ENCODE measurements at regions not wholly inside any gene's neighbourhood (a gene's known extent, or its start where the extent isn't known, plus 50 kb on each side); places are given as distances from the start of the nearest gene placed in this dataset.

- POLR2A ChIA-PET, result no interaction called here
- TF ChIP-seq ZNF692 (tag by site-specific recombination; IDR thresholded peaks at IDR 0.05) (no peak), GLI4 (tag by site-specific recombination; IDR thresholded peaks at IDR 0.05) (no peak), ZNF112 (tag by site-specific recombination; IDR thresholded peaks at IDR 0.05) (no peak), MEIS1 (CRISPR knock-in tag; IDR thresholded peaks at IDR 0.05; ENCODE audit: borderline replicate concordance) (no peak), SCRT1 (tag by site-specific recombination; IDR thresholded peaks at IDR 0.05; ENCODE audit: borderline replicate concordance) (no peak), ZFHX2 (tag by site-specific recombination; conservative IDR thresholded peaks at IDR 0.05) (no peak), ZNF211 (tag by site-specific recombination; IDR thresholded peaks at IDR 0.05; ENCODE audit: low read depth) (no peak), SP2 (tag by site-specific recombination; IDR thresholded peaks at IDR 0.05) (no peak), ZNF132 (tag by site-specific recombination; IDR thresholded peaks at IDR 0.05; ENCODE audit: borderline replicate concordance) (no peak), KLF10 (tag by site-specific recombination; IDR thresholded peaks at IDR 0.05) (no peak)
- TF ChIP-seq, protein P1, sequence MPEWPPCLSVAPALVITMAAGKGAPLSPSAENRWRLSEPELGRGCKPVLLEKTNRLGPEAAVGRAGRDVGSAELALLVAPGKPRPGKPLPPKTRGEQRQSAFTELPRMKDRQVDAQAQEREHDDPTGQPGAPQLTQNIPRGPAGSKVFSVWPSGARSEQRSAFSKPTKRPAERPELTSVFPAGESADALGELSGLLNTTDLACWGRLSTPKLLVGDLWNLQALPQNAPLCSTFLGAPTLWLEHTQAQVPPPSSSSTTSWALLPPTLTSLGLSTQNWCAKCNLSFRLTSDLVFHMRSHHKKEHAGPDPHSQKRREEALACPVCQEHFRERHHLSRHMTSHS (tag by site-specific recombination; IDR thresholded peaks at IDR 0.05), result no peak
- TF ChIP-seq, protein P2, sequence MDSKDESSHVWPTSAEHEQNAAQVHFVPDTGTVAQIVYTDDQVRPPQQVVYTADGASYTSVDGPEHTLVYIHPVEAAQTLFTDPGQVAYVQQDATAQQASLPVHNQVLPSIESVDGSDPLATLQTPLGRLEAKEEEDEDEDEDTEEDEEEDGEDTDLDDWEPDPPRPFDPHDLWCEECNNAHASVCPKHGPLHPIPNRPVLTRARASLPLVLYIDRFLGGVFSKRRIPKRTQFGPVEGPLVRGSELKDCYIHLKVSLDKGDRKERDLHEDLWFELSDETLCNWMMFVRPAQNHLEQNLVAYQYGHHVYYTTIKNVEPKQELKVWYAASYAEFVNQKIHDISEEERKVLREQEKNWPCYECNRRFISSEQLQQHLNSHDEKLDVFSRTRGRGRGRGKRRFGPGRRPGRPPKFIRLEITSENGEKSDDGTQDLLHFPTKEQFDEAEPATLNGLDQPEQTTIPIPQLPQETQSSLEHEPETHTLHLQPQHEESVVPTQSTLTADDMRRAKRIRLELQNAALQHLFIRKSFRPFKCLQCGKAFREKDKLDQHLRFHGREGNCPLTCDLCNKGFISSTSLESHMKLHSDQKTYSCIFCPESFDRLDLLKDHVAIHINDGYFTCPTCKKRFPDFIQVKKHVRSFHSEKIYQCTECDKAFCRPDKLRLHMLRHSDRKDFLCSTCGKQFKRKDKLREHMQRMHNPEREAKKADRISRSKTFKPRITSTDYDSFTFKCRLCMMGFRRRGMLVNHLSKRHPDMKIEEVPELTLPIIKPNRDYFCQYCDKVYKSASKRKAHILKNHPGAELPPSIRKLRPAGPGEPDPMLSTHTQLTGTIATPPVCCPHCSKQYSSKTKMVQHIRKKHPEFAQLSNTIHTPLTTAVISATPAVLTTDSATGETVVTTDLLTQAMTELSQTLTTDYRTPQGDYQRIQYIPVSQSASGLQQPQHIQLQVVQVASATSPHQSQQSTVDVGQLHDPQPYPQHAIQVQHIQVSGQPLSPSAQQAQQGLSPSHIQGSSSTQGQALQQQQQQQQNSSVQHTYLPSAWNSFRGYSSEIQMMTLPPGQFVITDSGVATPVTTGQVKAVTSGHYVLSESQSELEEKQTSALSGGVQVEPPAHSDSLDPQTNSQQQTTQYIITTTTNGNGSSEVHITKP (tag by site-specific recombination; IDR thresholded peaks at IDR 0.05), result no peak
- TF ChIP-seq, protein P3, sequence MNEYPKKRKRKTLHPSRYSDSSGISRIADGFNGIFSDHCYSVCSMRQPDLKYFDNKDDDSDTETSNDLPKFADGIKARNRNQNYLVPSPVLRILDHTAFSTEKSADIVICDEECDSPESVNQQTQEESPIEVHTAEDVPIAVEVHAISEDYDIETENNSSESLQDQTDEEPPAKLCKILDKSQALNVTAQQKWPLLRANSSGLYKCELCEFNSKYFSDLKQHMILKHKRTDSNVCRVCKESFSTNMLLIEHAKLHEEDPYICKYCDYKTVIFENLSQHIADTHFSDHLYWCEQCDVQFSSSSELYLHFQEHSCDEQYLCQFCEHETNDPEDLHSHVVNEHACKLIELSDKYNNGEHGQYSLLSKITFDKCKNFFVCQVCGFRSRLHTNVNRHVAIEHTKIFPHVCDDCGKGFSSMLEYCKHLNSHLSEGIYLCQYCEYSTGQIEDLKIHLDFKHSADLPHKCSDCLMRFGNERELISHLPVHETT (tag by site-specific recombination; IDR thresholded peaks at IDR 0.05), result no peak
- TF ChIP-seq, protein P4, sequence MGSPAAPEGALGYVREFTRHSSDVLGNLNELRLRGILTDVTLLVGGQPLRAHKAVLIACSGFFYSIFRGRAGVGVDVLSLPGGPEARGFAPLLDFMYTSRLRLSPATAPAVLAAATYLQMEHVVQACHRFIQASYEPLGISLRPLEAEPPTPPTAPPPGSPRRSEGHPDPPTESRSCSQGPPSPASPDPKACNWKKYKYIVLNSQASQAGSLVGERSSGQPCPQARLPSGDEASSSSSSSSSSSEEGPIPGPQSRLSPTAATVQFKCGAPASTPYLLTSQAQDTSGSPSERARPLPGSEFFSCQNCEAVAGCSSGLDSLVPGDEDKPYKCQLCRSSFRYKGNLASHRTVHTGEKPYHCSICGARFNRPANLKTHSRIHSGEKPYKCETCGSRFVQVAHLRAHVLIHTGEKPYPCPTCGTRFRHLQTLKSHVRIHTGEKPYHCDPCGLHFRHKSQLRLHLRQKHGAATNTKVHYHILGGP (tag by site-specific recombination; IDR thresholded peaks at IDR 0.05), result no peak
- TF ChIP-seq, protein P5, sequence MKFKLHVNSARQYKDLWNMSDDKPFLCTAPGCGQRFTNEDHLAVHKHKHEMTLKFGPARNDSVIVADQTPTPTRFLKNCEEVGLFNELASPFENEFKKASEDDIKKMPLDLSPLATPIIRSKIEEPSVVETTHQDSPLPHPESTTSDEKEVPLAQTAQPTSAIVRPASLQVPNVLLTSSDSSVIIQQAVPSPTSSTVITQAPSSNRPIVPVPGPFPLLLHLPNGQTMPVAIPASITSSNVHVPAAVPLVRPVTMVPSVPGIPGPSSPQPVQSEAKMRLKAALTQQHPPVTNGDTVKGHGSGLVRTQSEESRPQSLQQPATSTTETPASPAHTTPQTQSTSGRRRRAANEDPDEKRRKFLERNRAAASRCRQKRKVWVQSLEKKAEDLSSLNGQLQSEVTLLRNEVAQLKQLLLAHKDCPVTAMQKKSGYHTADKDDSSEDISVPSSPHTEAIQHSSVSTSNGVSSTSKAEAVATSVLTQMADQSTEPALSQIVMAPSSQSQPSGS (tag by site-specific recombination; IDR thresholded peaks at IDR 0.05; ENCODE audit: low read depth), result no peak
Measured at GRCh38 chr11:107076832-107077231, 58.6 kb upstream of the GUCY1A2 start.

DNA sequence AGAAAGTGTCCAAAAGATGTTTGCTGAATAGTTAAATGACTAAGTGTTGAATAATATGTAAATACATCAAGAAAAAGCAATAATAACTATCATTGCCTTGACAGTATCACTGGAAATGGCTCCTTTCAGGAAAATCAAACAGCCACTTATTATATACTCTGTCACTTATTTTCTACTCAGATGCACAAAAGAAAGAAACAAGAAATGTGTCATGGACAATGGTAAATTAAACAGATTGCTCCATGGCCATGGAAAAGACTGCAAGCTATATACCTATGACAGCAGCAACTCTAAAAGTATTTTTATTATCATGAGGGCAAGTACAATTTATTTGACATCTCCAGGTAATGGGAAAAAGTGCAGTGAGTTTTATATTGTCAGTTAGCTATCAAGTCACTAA lies 52.9 kb upstream of the GUCY1A2 start:
- Histone ChIP-seq H3K27ac (ENCODE audit: extremely low read depth, low read depth, low read length) (no peak overlapping the region), H3K36me3 (ENCODE audit: control insufficient read depth in 2 of 2, insufficient read depth in 1 of 2, low read length in 2 of 2) (no peaks in the 10 kb centered on the region), H3K9me3 (ENCODE audit: control insufficient read depth, insufficient read depth, low read depth, low read length) (no peaks in the 10 kb centered on the region), H3K4me1 (ENCODE audit: control insufficient read depth, insufficient read depth, low read length) (no peaks in the 10 kb centered on the region), H3K4me3 (ENCODE audit: low read depth, low read length) (no peak overlapping the region)
- ChIA-PET POLR2A (no interaction called here), CTCF (no interaction called here)
- TF ChIP-seq ZBTB6 (tag by site-specific recombination; IDR thresholded peaks at IDR 0.05), result no peak
- no peak for TF ChIP-seq ZNF837 (tag by site-specific recombination; IDR thresholded peaks at IDR 0.05)
- no peak for TF ChIP-seq ZNF792 (tag by site-specific recombination; IDR thresholded peaks at IDR 0.05)
- TF ChIP-seq TSHZ1 (tag by site-specific recombination; IDR thresholded peaks at IDR 0.05; ENCODE audit: borderline replicate concordance), result no peak
- no peak for TF ChIP-seq SCRT2 (tag by site-specific recombination; IDR thresholded peaks at IDR 0.05)

More at GRCh38 chr11:107076832-107077231, 58.6 kb upstream of the GUCY1A2 start:
- H3K4me3 ChIP-seq (ENCODE audit: low read depth, low read length), result no peak overlapping the region
- no peaks in the 10 kb centered on the region for H3K36me3 ChIP-seq (ENCODE audit: control insufficient read depth in 2 of 2, insufficient read depth in 1 of 2, low read length in 2 of 2)
- no peaks in the 10 kb centered on the region for H3K9me3 ChIP-seq (ENCODE audit: control insufficient read depth, insufficient read depth, low read depth, low read length)
- H3K27ac ChIP-seq (ENCODE audit: extremely low read depth, low read depth, low read length), result no peak overlapping the region
- no peaks in the 10 kb centered on the region for H3K4me1 ChIP-seq (ENCODE audit: control insufficient read depth, insufficient read depth, low read length)
- CTCF ChIA-PET, result no interaction called here

Measured in HEK293 (cell line).